ENCODE measurements at regions not wholly inside any gene's neighbourhood (a gene's known extent, or its start where the extent isn't known, plus 50 kb on each side); places are given as distances from the start of the nearest gene placed in this dataset.
"Not testable (repeated sequence)": the region's sequence is repeated elsewhere in the genome, so short reads cannot be mapped to it uniquely, and the experiment has no call there.

- DNase-seq (ENCODE audit: insufficient read length, low spot score) (no peak), FAIRE-seq (no peak)
- TF ChIP-seq, protein P1, sequence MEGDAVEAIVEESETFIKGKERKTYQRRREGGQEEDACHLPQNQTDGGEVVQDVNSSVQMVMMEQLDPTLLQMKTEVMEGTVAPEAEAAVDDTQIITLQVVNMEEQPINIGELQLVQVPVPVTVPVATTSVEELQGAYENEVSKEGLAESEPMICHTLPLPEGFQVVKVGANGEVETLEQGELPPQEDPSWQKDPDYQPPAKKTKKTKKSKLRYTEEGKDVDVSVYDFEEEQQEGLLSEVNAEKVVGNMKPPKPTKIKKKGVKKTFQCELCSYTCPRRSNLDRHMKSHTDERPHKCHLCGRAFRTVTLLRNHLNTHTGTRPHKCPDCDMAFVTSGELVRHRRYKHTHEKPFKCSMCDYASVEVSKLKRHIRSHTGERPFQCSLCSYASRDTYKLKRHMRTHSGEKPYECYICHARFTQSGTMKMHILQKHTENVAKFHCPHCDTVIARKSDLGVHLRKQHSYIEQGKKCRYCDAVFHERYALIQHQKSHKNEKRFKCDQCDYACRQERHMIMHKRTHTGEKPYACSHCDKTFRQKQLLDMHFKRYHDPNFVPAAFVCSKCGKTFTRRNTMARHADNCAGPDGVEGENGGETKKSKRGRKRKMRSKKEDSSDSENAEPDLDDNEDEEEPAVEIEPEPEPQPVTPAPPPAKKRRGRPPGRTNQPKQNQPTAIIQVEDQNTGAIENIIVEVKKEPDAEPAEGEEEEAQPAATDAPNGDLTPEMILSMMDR (IDR thresholded peaks at IDR 0.05; ENCODE audit: insufficient read depth, missing control alignments): no peak
Measured at GRCh38 chr17:59493867-59494266, 71.5 kb upstream of the DHX40 start.

DNA sequence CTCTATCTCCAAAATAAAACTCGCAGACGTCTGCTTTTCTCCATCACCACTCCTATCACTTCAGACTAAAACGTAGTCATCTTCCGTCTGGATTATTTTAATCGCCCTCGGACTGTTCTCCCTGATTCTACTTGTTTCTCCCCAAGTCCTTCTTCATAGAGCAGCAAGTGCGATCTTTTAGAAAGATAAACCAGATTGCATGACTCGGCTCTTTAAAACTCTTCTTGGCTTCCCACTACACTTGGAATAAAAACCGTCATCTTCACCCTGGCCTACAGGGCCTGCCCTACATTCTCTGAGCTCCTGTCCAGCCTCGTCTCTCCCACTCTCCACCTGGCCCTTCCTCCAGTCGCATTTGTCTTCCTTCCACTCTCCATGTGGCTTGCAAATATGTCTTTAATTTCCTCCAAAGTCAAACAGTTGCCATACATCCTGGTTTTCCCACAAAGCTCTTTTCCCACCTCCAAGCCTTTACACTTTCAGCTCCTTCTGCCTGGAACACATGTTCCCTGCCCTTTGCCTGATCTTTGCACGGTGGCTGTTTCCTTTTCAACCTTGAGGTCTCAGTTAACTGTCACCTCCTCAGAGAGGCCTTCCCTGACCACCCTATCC, 70.5 kb upstream of the DHX40 start:
- FAIRE-seq (no peak), DNase-seq (ENCODE audit: insufficient read length, low spot score) (no peak)
- TF ChIP-seq, protein P1 (IDR thresholded peaks at IDR 0.05; ENCODE audit: insufficient read depth, missing control alignments): no peak

DNA sequence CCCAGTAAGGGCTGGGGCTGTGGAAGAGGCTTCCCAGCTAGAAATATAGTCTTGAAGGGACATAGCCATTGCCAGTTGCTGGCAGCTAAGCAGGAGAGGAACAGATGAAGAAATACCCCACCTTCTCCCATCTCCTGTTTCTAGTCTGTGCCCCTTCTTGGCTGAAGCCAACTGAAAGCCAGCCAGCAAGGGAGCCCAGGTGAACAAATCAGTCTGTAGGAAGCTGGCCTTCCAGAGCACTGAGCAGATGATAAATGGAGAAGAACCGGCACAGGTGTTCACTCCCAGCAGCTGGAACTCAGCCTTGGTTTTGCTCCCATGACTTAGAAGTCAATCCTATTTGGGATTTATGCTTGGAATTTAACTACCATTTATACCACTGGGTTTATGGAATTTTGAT, 69.2 kb upstream of the DHX40 start:
- TF ChIP-seq, protein P1 (IDR thresholded peaks at IDR 0.05; ENCODE audit: insufficient read depth, missing control alignments): no peak
- DNase-seq (ENCODE audit: insufficient read length, low spot score) (no peak), FAIRE-seq (no peak)

- TF ChIP-seq, protein P1 (IDR thresholded peaks at IDR 0.05; ENCODE audit: insufficient read depth, missing control alignments): no peak
- FAIRE-seq (no peak), DNase-seq (ENCODE audit: insufficient read length, low spot score) (no peak)
Measured at GRCh38 chr17:59498530-59499307, 66.7 kb upstream of the DHX40 start.

DNA sequence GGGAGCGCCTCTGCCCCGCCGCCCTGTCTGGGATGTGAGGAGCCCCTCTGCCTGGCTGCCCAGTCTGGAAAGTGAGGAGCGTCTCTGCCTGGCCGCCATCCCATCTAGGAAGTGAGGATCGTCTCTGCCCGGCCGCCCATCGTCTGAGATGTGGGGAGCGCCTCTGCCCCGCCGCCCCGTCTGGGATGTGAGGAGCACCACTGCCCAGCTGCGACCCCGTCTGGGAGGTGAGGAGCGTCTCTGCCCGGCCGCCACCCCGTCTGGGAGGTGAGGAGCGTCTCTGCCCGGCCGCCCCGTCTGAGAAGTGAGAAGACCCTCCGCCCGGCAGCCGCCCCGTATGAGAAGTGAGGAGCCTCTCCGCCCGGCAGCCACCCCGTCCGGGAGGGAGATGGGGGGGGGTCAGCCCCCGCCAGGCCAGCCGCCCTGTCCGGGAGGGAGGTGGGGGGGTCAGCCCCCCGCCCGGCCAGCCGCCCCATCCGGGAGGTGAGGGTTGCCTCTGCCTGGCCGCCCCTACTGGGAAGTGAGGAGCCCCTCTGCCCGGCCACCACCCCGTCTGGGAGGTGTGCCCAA, 65.2 kb upstream of the DHX40 start:
- not testable (repeated sequence) for DNase-seq (ENCODE audit: insufficient read length, low spot score); FAIRE-seq

DNA sequence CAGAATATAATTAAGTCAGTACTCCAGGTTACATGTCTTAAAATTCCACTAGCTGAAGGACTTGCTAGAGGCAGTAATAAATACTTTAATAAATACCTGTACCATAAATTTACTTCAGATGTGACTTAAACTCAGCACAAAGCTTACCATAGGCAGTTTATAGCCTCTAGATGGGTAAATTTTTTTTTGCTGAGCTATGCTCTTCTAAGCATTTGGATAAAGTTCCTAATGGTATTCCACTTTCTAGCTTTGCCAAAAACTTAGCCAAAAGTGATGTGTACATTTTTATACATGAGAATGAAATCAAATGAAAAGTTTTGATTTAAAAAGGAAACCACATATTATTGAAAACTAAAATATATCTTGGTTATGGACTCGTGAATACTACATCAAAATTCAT, 63.7 kb upstream of the DHX40 start:
- DNase-seq (ENCODE audit: insufficient read length, low spot score) (no peak), FAIRE-seq (no peak)
- TF ChIP-seq, protein P1 (IDR thresholded peaks at IDR 0.05; ENCODE audit: insufficient read depth, missing control alignments): no peak

GRCh38 chr17:59502800-59503199, 62.6 kb upstream of the DHX40 start:
- FAIRE-seq: no peak
- no peak for DNase-seq (ENCODE audit: insufficient read length, low spot score)
- TF ChIP-seq, protein P1 (IDR thresholded peaks at IDR 0.05; ENCODE audit: insufficient read depth, missing control alignments): no peak

Data from D721Med (cell line).